OCI-LY3 (cell line): ENCODE measurements at regions not wholly inside any gene's neighbourhood (a gene's known extent, or its start where the extent isn't known, plus 50 kb on each side); places are given as distances from the start of the nearest gene placed in this dataset.

Experiments used
- H2AFZ ChIP-seq: fragments of 200-600, 300-600 bp; shearing (Covaris generic); 2 replicates; pipeline ENCODE4 v1.6.0; 2014; ENCODE audit warnings: antibody characterized with exemption, low read depth, low read length
- H3K27ac ChIP-seq: fragments of 200-600, 300-600 bp; sonication (generic); 2 replicates; pipeline ENCODE4 v1.5.1; 2014; ENCODE audit warnings: mild to moderate bottlenecking, low read length, moderate library complexity, mixed read lengths
- H3K27me3 ChIP-seq: fragments of 200-600, 300-600 bp; sonication (generic); 2 replicates; pipeline ENCODE4 v1.6.1; 2014; ENCODE audit warnings: low read depth, low read length, mixed read lengths
- H3K36me3 ChIP-seq: fragments of 200-600, 300-600 bp; sonication (generic); replicated peaks from 2 replicates; pipeline ENCODE3; 2014; ENCODE audit warnings: low read depth, low read length, mixed read lengths
- H3K4me1 ChIP-seq: fragments of 300-600, 200-600 bp; sonication (generic); 2 replicates; pipeline ENCODE4 v1.6.1; 2014; ENCODE audit warnings: low read length, mixed read lengths
- H3K4me2 ChIP-seq: fragments of 200-600, 300-600 bp; sonication (generic); 2 replicates; pipeline ENCODE4 v1.6.1; 2014; ENCODE audit warnings: low read length, mixed read lengths
- H3K4me3 ChIP-seq: fragments of 300-600, 200-600 bp; sonication (generic); 2 replicates; pipeline ENCODE4 v1.5.1; 2014; ENCODE audit warnings: antibody characterized with exemption, mild to moderate bottlenecking, low read length, moderate library complexity
- H3K79me2 ChIP-seq: fragments of 300-600, 200-600 bp; shearing (Covaris generic); 2 replicates; pipeline ENCODE4 v1.6.1; 2014; ENCODE audit warnings: mild to moderate bottlenecking, low read length, mixed read lengths
- H3K9ac ChIP-seq: fragments of 300-600, 200-600 bp; shearing (Covaris generic); 2 replicates; pipeline ENCODE4 v1.6.0; 2014; ENCODE audit warnings: mild to moderate bottlenecking, low read length, moderate library complexity
- H3K9me3 ChIP-seq: fragments of 200-600, 300-600 bp; shearing (Covaris generic); 2 replicates; pipeline ENCODE4 v1.6.1; 2014; ENCODE audit warnings: low read length, mixed read lengths; ENCODE audit not compliant: insufficient read depth
- H4K20me1 ChIP-seq: fragments of 200-600, 300-600 bp; sonication (generic); 2 replicates; pipeline ENCODE4 v1.6.1; 2016; ENCODE audit warnings: low read length, mixed read lengths; ENCODE audit not compliant: insufficient read depth
- CTCF ChIP-seq: fragments of 200-600, 300-600 bp; sonication (generic); IDR thresholded peaks from 2 replicates; pipeline ENCODE4 v1.5.1; 2014; ENCODE audit warnings: antibody characterized with exemption, low read length, low read depth
- EZH2phosphoT487 ChIP-seq: fragments of 200-600 bp; shearing (Covaris generic); IDR thresholded peaks from 2 replicates; pipeline ENCODE4 v1.6.1; 2018; ENCODE audit warnings: antibody characterized with exemption, mixed run types, low read depth

GRCh38 chr2:228283491-228284171 lies 102.1 kb upstream of the SPHKAP start:
- Histone ChIP-seq H3K4me3 (no peak overlapping the region), H3K36me3 (no peaks in the 10 kb centered on the region), H3K27ac (no peak overlapping the region), H2AFZ (no peak overlapping the region), H3K27me3 (no peaks in the 10 kb centered on the region), H3K79me2 (no peaks in the 10 kb centered on the region), H3K4me2 (no peak overlapping the region), H3K9ac (no peak overlapping the region), H4K20me1 (no peaks in the 10 kb centered on the region), H3K4me1 (no peaks in the 10 kb centered on the region), H3K9me3 (no peaks in the 10 kb centered on the region)
- no peak for TF ChIP-seq EZH2phosphoT487
- no peak for TF ChIP-seq CTCF

- TF ChIP-seq CTCF: no peak
- no peak for TF ChIP-seq EZH2phosphoT487
- no peaks in the 10 kb centered on the region for H3K36me3 ChIP-seq
- no peak overlapping the region for H3K4me3 ChIP-seq
- no peaks in the 10 kb centered on the region for H3K4me1 ChIP-seq
- H4K20me1 ChIP-seq: no peaks in the 10 kb centered on the region
- H3K79me2 ChIP-seq: no peaks in the 10 kb centered on the region
- H3K9ac ChIP-seq: no peak overlapping the region
- no peaks in the 10 kb centered on the region for H3K27me3 ChIP-seq
- no peaks in the 10 kb centered on the region for H3K9me3 ChIP-seq
- no peak overlapping the region for H3K27ac ChIP-seq
- no peak overlapping the region for H3K4me2 ChIP-seq
- no peak overlapping the region for H2AFZ ChIP-seq
These were observed 100.9 kb upstream of the SPHKAP start for GRCh38 chr2:228282376-228282775.

GRCh38 chr2:228273159-228273558 lies 91.7 kb upstream of the SPHKAP start:
- Histone ChIP-seq H3K27ac (no peak overlapping the region), H3K4me3 (no peak overlapping the region), H3K79me2 (no peaks in the 10 kb centered on the region), H3K4me1 (no peaks in the 10 kb centered on the region), H3K9me3 (no peaks in the 10 kb centered on the region), H4K20me1 (no peaks in the 10 kb centered on the region), H2AFZ (no peak overlapping the region), H3K4me2 (no peak overlapping the region), H3K27me3 (no peaks in the 10 kb centered on the region), H3K36me3 (no peaks in the 10 kb centered on the region), H3K9ac (no peak overlapping the region)
- no peak for TF ChIP-seq CTCF
- no peak for TF ChIP-seq EZH2phosphoT487

GRCh38 chr2:228269351-228269750 lies 87.9 kb upstream of the SPHKAP start:
- no peaks in the 10 kb centered on the region for H3K79me2 ChIP-seq
- no peak for TF ChIP-seq CTCF
- no peak overlapping the region for H2AFZ ChIP-seq
- no peaks in the 10 kb centered on the region for H3K9me3 ChIP-seq
- H3K4me3 ChIP-seq: no peak overlapping the region
- no peak overlapping the region for H3K9ac ChIP-seq
- no peak overlapping the region for H3K4me2 ChIP-seq
- no peaks in the 10 kb centered on the region for H3K27me3 ChIP-seq
- no peaks in the 10 kb centered on the region for H3K36me3 ChIP-seq
- H4K20me1 ChIP-seq: no peaks in the 10 kb centered on the region
- H3K4me1 ChIP-seq: no peaks in the 10 kb centered on the region
- no peak overlapping the region for H3K27ac ChIP-seq
